Stomach (tissue), 4 donors: ENCODE measurements at regions not wholly inside any gene's neighbourhood (a gene's known extent, or its start where the extent isn't known, plus 50 kb on each side); places are given as distances from the start of the nearest gene placed in this dataset.

Experiments used
- EP300 ChIP-seq: sonication (generic); formaldehyde crosslinking; IDR thresholded peaks from one replicate; pipeline ENCODE4 v1.6.1; 2017; ENCODE audit warnings: antibody characterized with exemption
- POLR2AphosphoS5 ChIP-seq, 3 donors: sonication (generic); formaldehyde crosslinking; IDR thresholded peaks; one replicate each; pipeline ENCODE4 v1.6.1; 2016; ENCODE audit warnings: antibody characterized with exemption in 3 of 3
- TF ChIP-seq, protein P1 (sequence below), 7 experiments: fragments of 450-650 bp in 4 of 7; fragments of 200-600 bp in 3 of 7; sonication (generic) in 3 of 7; IDR thresholded peaks; one replicate each; pipeline ENCODE4 v1.5.1; 2016 to 2019; ENCODE audit warnings: antibody characterized with exemption in 7 of 7, control low read depth in 2 of 7, mild to moderate bottlenecking in 1 of 7

DNA sequence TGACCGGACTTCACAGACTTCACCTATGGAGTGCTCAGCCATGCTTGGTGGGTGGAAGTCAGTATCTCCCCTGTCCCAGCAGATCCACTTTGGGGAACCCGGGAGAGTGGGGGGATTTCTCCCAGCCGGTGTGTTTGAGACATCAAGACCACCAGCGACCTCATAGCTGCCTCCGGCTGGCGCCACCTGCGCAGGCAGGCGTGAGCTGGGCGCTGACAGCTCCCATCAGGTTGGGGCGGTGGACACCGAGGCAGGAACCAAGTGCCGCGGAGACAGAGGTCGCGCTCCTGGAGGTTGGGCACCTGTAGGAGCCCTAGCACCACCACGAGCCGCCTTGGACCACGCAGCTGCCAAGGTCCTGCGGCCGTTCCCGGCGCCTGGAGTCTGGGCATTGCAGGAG, 124.0 kb upstream of the LARP1 start:
- TF ChIP-seq POLR2AphosphoS5 (IDR thresholded peaks at IDR 0.05) (no peak), EP300 (no peak)
- TF ChIP-seq, protein P1, sequence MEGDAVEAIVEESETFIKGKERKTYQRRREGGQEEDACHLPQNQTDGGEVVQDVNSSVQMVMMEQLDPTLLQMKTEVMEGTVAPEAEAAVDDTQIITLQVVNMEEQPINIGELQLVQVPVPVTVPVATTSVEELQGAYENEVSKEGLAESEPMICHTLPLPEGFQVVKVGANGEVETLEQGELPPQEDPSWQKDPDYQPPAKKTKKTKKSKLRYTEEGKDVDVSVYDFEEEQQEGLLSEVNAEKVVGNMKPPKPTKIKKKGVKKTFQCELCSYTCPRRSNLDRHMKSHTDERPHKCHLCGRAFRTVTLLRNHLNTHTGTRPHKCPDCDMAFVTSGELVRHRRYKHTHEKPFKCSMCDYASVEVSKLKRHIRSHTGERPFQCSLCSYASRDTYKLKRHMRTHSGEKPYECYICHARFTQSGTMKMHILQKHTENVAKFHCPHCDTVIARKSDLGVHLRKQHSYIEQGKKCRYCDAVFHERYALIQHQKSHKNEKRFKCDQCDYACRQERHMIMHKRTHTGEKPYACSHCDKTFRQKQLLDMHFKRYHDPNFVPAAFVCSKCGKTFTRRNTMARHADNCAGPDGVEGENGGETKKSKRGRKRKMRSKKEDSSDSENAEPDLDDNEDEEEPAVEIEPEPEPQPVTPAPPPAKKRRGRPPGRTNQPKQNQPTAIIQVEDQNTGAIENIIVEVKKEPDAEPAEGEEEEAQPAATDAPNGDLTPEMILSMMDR (IDR thresholded peaks at IDR 0.05) = no peak
